AG08395 (cell line): ENCODE measurements at regions not wholly inside any gene's neighbourhood (a gene's known extent, or its start where the extent isn't known, plus 50 kb on each side); places are given as distances from the start of the nearest gene placed in this dataset.
"Not testable (repeated sequence)": the region's sequence is repeated elsewhere in the genome, so short reads cannot be mapped to it uniquely, and the experiment has no call there.

Source experiments
- DNase-seq: peaks from one replicate; pipeline ENCODE4 v3.0.0; 2012; ENCODE audit warnings: mixed read lengths, low spot score

DNA sequence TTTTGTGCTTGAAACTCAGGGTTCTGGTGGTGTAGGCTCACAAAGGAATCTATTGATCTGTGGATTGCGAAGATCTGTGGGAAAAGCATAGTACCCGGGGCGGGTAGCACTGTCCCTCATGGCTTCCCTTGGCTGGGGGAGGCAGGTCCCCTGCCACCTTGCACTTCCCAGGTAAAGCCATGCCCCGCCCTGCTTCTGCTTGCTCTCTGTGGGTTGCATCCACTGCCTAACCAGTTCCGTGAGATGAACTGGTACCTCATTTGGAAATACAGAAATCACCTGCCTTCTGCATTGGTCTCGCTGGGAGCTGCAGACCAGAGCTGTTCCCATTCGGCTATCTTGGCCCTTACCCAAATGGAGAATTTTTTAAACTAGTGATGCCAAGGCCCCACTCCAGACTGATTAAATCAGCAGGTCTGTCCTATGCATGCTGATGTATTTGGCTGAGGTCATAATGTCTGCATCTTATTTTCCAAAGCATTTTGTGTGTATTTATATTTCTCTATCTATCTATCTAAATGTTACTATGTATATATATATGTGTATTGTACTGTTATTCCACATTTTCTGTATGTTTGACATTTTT, 65.5 kb upstream of the SLC7A14 start:
- no peak for DNase-seq

DNA sequence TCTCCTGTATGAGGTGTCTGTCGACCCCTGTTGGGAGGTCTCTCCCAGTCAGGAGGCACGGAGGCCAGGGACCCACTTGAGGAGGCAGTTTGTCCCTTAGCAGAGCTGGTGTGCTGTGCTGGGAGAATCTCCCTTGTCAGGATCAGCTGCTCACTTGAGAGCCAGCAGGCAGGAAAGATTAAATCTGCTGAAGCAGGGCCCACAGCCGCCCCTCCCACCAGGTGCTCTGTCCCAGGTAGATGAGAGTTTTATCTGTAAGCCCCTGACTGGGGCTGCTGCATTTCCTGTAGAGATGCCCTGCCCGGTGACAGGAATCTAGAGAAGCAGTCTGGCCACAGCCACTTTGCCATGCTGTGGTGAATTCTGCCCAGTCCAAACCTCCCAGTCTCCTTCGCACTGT, 64.7 kb upstream of the SLC7A14 start:
- DNase-seq = not testable (repeated sequence)

DNA sequence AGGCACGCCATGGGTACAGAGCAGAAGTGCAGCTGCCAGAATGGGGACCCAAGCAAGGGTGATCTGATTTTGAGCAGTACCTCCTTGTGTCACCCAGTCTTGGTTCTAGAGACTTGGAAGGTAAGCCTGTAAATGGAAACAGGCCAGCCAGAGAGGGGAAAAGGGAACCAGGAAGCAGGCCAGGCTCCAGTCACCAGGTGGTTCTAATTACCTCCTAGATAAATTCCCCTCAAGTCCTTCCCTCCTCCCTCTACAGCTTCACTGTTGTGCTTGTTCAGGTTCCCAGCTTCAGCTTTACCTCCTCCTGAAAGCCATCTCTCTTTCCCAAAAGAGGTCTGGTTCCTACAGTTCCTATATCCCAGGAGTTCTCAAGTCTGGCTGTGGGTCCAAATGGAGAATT, 58.8 kb upstream of the SLC7A14 start:
- peak; percentile 11 for DNase-seq

DNA sequence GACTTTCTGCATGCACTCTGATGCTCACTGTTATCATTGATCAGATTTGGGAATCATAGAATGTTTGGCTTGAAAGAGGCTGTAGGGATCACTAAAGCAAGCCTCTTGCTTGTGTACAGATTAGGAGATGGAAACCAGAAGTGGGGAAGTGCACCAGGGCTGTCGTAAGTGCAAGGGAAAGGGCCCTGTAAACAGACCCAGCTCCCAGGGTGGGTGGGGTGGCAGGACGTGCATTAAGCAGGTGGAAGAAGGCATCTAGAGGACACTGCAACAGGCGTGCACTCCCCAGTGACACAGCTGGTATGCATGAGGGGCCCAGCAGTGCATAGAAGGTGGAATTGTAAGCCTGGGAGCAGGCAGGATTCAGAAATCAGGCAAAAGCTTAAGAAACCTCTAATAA, 58.0 kb upstream of the SLC7A14 start:
- DNase-seq = no peak

DNA sequence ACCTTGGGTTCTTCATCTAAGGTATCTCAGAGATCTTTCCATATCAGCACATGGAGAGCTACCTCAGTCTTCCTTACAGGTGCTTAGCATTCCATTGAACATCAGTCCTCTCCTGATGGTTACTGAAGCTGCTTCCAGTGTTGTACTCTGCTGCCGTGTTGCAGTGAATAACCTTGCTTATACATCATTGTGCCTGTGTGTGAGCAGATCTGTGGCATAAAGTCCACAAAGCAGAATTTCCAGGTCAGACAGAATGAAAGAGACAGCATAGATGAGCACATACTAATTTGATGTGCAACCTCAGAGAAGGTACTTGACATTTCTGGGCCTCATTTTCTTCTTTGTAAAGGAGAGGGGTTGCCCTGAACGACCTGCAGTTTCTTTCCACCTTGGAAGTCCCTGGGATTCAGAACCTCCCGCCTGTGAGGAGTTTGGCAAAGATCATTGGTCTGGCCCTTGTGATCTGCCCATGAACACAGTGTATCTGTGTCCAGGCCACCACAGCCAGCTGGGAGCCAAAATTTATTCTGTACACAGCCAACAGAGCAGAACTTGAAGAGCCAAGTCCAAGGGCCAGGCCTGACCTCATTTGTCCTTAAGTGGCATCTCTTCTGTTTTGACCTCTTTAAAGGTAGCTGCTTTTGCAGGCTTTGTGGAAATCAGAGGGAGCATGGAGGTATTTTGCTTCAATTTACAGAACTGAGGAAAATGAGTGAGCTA, 57.2 kb upstream of the SLC7A14 start:
- DNase-seq = no peak

DNA sequence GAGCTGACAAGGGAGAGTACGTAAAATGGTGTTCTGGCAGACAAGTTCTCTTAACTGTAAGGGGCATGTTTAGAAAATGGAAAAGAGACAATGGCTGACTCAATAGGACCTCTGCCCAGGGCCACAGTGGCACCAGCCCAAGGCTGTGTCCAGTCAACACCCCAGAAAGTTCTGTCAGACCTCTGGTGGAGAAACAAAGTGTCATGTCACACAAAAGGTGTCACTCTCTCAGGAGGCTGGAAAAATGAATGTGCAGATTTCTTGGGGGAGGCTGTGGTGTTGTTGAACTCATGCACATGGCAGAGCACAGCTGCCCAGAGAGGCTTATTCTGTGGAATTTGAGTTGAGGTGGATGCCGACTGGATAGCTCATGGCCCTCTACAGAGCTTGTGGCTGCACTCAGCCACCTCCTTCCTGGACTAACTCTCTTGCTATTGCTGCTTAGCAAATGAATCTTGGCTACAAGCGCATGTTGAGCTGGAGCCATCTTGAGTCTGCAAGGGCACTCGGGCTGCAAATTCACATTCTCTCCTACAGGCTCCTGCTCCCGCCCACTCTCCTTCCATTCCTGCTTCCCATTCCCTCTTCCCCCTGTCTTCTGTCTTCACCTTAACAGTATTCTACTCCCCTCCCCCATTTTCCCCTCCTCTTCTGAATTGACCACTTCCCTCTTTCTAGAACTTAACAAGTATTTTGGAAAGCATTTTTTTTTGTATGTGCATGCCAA, 55.8 kb upstream of the SLC7A14 start:
- peak; percentile 8 for DNase-seq

DNA sequence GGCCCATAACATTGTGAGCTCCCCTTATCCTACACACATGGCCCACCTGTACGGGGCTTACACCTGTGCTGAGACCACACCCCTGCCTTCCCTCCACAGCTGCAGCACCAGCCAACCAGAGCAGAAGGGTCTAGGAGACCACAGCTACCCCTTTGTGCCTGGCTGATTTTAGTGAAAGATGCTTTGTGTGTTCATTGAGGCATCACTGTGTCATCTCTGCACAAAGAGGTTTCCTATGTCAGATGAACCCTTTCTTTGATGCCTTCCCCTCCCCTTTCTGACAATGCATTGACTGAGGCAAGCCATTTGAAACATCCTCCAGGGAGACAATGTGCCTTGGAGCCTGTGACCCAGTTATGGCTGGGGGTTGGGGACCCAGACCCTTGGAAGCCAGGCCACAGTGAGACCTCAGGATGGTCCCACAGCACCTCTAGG, 54.9 kb upstream of the SLC7A14 start:
- DNase-seq = no peak

DNA sequence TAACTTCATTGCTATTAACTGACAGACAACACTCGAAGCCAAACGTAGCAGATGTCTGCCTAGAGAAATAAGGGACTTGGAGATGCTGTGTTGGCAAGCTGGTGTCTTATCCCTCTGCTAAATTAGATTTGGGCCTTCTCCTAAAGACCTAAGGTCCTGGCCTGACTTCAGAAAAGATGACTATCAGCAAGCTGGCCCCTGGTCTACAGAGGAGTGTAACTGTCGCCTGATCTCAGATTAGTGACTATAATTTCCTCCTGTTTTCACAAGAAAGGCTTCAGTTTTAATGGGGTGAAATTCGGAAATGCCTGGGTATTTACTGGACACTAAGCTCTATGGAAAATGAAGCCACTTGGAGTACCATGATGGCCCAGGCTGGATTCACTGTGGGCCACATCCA, 53.1 kb upstream of the SLC7A14 start:
- no peak for DNase-seq

DNA sequence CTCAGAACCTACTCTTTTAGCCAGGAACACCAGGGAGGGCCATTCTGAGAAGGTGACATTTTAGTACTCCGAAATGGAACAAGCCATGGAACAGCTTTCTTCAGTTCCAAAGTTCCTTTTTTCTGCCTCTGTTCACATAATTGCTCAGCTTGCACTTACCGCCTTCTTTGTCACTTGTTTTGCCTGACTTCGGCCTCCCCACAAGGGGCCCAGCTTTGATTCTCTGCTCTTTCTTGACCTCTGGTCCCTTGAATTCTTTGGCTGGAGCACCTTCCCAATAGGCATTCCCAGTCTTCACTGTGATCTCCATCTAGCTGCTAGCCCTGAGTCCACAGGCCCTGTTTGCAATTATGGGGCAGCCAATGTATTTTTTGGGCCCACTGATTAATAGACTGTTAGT, 51.4 kb upstream of the SLC7A14 start:
- no peak for DNase-seq

DNA sequence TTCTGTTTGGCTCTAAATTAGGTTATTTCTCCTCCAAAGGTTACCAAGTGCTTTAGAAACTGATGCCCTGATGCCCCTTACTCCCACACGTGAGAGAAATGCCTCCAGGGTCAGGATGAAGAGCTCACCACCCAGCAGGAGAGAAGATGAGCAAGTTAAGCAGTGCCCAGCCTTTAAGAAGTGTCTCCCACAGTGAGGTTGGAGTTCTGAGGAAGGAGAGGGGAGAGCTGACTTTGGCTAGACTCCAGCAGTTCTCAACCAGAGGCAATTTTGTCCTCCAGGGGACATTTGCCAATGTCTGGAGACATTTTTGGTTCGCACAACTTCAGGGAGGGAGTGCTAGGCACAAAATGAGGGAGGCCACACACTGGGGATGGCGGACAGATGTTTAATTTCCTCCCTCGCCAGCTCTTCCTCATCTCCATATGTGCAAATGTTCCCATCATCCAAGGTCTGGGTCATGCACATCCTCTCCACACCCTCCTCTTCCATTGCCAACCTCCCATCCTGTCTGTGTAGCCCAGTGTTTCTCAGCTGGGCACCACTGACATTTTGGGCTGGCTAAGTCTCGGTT, 50.6 kb upstream of the SLC7A14 start:
- no peak for DNase-seq
